Effector memory CD4-positive, alpha-beta T cell (primary cell): ENCODE measurements at regions not wholly inside any gene's neighbourhood (a gene's known extent, or its start where the extent isn't known, plus 50 kb on each side); places are given as distances from the start of the nearest gene placed in this dataset.

Source experiments
- DNase-seq, 3 donors: peaks; one replicate each; pipeline ENCODE4 v3.0.0-alpha.2; 2020
- H3K27ac ChIP-seq: 2 replicates; pipeline ENCODE4 v1.7.0; 2013; ENCODE audit warnings: mild to moderate bottlenecking, low read length, moderate library complexity; ENCODE audit not compliant: insufficient read depth, poor library complexity, severe bottlenecking
- H3K27me3 ChIP-seq: replicated peaks from 2 replicates; pipeline ENCODE4 v1.7.0; 2013; ENCODE audit warnings: mild to moderate bottlenecking, low read length; ENCODE audit not compliant: insufficient read depth, control insufficient read depth, poor library complexity, severe bottlenecking
- H3K36me3 ChIP-seq: 2 replicates; pipeline ENCODE4 v1.7.0; 2013; ENCODE audit warnings: mild to moderate bottlenecking, low read length, moderate library complexity; ENCODE audit not compliant: control insufficient read depth, insufficient read depth
- H3K4me1 ChIP-seq: 2 replicates; pipeline ENCODE4 v1.7.0; 2013; ENCODE audit warnings: low read length, mild to moderate bottlenecking; ENCODE audit not compliant: control insufficient read depth, insufficient read depth, poor library complexity, severe bottlenecking
- H3K4me3 ChIP-seq: 2 replicates; pipeline ENCODE4 v1.7.0; 2013; ENCODE audit warnings: low read length, low read depth, mild to moderate bottlenecking; ENCODE audit not compliant: insufficient read depth, poor library complexity, severe bottlenecking
- H3K9me3 ChIP-seq: 2 replicates; pipeline ENCODE4 v1.7.0; 2013; ENCODE audit warnings: mild to moderate bottlenecking, low read length, moderate library complexity; ENCODE audit not compliant: control insufficient read depth

DNA sequence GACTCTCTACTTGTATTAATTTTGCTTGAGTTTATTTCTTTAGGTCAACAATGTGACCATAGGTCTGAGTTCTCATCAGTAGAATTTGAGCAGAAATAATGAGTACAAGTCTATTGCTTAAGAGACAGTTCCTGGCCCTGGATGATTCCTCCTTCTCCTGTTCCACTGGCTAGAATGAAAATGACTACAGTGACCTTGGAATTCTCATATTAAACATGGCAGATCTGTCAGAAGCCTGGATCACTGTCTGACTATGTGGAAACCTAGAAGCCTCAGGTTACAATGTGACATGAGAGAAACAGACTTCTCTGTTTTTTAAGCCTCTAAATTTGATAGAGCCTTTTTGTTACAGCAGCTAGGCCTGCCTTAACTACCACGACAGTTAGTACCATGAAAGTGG lies 82.9 kb upstream of the MED14 start:
- Histone ChIP-seq H3K27ac (no peak overlapping the region), H3K36me3 (no peaks in the 10 kb centered on the region), H3K27me3 (no peaks in the 10 kb centered on the region), H3K4me1 (no peaks in the 10 kb centered on the region), H3K4me3 (no peak overlapping the region), H3K9me3 (no peaks in the 10 kb centered on the region)
- no peak for DNase-seq

DNA sequence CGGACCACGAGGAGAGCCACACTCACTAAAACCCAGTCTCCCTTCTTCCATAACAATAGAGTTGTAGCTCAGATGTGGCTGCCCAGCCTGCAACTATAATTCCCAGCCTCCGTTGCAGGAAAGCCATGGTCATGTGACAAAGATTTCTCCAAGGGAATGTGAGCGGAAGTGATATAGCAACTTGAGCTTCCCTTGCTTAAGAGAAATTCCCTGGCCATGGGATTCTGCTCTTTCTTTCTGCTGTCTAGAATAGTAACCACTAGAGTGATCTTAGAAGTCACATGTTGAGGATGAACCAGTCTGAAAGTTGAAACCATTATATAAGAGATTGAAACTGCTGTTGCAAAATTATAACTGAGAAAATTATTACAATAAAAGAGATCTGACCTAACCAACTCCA lies 86.4 kb upstream of the MED14 start:
- H3K27me3 ChIP-seq: no peaks in the 10 kb centered on the region
- H3K27ac ChIP-seq: no peak overlapping the region
- no peak for DNase-seq
- H3K9me3 ChIP-seq: no peaks in the 10 kb centered on the region
- H3K4me3 ChIP-seq: no peak overlapping the region
- no peaks in the 10 kb centered on the region for H3K4me1 ChIP-seq
- H3K36me3 ChIP-seq: no peaks in the 10 kb centered on the region

DNA sequence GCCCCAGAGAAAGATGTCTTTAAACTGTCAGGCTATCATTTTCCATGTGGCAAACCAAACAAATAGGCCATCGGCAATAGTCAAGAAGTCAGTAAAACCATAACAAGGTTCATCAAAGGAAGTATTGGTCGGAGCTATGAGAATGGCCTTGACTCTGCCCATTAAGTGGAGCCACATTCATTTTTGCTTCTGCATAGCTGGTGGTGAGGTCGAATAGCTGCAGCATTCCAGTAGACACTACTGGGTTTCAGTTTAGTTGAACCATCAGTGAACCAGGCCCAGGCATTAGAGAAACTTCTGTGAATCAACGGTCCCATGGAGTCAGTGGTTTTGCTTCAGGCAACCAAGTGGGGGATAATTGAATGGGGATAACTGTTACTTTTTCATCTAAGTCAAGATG lies 92.0 kb upstream of the MED14 start:
- H3K27ac ChIP-seq: no peak overlapping the region
- no peaks in the 10 kb centered on the region for H3K36me3 ChIP-seq
- DNase-seq: no peak

DNA sequence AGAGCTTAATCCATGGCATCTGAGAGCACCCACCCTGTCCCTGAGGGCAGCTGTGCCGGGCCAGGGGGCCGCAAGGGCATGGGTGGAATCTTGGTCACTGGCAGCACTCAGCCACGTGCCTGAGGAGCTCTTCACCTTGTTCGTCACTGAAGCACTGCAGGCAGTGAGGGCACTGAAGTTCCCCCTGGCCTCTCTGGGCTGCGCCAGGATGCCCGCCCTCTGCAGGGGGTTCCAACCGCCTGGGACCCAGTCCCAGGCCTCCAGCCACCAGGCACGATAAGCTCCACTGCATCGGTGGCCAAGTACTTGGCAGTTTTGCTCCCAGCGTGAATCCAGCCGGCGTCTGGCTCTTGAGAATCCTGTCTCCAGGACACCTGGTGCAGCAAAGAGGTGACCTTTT lies 96.4 kb upstream of the MED14 start:
- no peaks in the 10 kb centered on the region for H3K4me1 ChIP-seq
- DNase-seq: no peak
- no peaks in the 10 kb centered on the region for H3K36me3 ChIP-seq
- H3K9me3 ChIP-seq: no peaks in the 10 kb centered on the region
- H3K4me3 ChIP-seq: no peak overlapping the region
- H3K27ac ChIP-seq: no peak overlapping the region
- H3K27me3 ChIP-seq: no peaks in the 10 kb centered on the region

More for the DNA sequence above, 92.0 kb upstream of the MED14 start:
- H3K4me3 ChIP-seq: no peak overlapping the region
- no peaks in the 10 kb centered on the region for H3K9me3 ChIP-seq
- no peaks in the 10 kb centered on the region for H3K27me3 ChIP-seq
- no peaks in the 10 kb centered on the region for H3K4me1 ChIP-seq

DNA sequence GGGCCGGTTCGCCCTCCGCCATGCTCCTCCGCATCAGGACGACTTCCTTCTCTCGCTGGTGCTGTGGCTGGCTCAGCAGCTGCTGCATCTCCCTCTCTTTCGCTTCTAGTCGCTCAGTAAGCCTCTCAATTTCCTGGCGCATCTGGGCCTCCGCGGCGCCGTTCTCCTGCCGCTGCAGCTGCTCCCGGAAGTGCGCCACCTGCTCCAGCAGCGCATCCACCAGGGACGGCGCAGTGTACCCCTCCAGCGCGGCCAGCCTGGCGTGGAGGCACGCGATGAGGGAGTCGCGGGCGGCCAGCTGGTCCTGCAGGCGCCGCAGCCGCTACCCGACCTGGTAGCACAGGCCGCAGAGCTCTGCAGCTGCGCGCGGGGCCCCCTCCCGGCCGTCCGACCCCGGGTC lies 97.4 kb upstream of the MED14 start:
- no peaks in the 10 kb centered on the region for H3K27me3 ChIP-seq
- H3K27ac ChIP-seq: no peak overlapping the region
- H3K4me1 ChIP-seq: no peaks in the 10 kb centered on the region
- no peaks in the 10 kb centered on the region for H3K9me3 ChIP-seq
- H3K36me3 ChIP-seq: no peaks in the 10 kb centered on the region
- DNase-seq: no peak
- no peak overlapping the region for H3K4me3 ChIP-seq

DNA sequence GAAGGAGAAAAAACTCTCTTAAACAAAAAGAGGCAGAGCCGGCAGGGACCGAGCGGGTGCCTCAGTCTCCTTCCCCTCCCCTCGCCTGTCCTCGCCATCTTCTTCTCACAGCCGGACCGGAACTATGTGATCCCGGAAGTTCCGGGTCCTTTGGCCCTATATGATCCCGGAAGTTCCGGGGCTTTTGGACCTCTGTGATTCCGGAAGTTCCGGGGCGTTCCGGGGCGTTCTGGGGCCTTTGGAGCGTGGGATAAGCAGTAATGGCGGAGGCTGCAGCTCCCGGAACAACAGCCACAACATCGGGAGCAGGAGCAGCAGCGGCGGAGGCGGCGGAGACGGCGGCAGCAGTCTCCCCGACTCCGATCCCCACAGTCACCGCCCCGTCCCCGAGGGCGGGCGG lies 98.9 kb upstream of the MED14 start:
- H3K36me3 ChIP-seq: no peaks in the 10 kb centered on the region
- H3K27me3 ChIP-seq: no peaks in the 10 kb centered on the region
- no peak overlapping the region for H3K27ac ChIP-seq
- H3K9me3 ChIP-seq: no peaks in the 10 kb centered on the region
- no peaks in the 10 kb centered on the region for H3K4me1 ChIP-seq
- no peak overlapping the region for H3K4me3 ChIP-seq
- DNase-seq: no peak

DNA sequence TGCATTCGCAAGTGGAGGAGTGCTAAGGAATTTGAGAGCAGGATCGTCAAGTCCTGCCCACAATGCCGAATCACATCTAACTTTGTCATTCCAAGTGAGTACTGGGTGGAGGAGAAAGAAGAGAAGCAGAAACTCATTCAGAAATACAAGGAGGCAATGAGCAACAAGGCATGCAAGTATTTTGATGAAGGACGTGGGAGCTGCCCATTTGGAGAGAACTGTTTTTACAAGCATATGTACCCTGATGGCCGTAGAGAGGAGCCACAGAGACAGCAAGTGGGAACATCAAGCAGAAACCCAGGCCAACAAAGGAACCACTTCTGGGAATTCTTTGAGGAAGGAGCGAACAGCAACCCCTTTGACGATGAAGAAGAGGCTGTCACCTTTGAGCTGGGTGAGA lies 100.2 kb upstream of the MED14 start:
- Histone ChIP-seq H3K9me3 (no peaks in the 10 kb centered on the region), H3K27me3 (no peaks in the 10 kb centered on the region), H3K4me1 (no peaks in the 10 kb centered on the region), H3K4me3 (no peak overlapping the region), H3K27ac (no peak overlapping the region), H3K36me3 (no peaks in the 10 kb centered on the region)
- DNase-seq: no peak

DNA sequence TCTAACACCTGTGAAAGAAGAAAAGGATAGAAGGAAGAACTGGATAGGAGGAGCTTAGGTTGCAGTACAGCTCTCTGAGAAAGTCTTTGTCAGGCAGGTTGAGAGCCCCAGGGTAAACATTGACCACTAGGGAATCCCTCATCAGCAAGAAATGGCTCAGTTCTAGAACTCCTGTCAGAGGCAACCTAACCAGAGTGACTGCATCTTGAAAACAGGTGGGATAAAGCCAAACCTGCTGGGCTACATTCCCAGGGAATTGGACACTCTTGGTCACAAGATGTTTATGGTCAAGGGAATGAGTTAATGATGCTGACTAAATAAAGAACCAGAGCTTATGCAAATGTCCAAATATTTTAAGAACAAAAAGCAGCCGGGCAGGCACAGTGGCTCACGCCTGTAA lies 108.3 kb upstream of the MED14 start:
- H3K4me1 ChIP-seq: no peaks in the 10 kb centered on the region
- no peak overlapping the region for H3K27ac ChIP-seq
- no peaks in the 10 kb centered on the region for H3K9me3 ChIP-seq
- no peaks in the 10 kb centered on the region for H3K27me3 ChIP-seq
- DNase-seq: no peak
- H3K4me3 ChIP-seq: no peak overlapping the region
- no peaks in the 10 kb centered on the region for H3K36me3 ChIP-seq

DNA sequence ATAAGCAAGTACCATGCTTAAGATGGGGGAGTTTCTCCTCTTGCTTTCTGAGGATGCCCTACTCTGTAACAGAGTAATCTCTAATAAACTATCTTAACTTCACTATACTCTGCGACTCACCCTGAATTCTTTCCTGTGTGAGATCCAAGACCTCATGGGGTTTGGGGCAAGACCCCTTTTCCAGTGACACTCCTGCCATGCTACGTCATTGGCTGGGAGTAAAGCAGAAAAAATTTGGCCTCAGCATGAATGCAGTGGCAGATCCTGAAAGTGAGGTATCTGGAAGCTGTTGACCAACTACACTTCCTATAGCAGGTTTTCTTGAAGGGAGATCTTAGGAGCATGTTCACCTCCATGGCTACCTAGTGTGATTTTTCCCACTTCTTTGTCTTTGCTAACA lies 109.1 kb upstream of the MED14 start:
- H3K36me3 ChIP-seq: no peaks in the 10 kb centered on the region
- H3K27me3 ChIP-seq: no peaks in the 10 kb centered on the region
- no peak overlapping the region for H3K4me3 ChIP-seq
- H3K4me1 ChIP-seq: no peaks in the 10 kb centered on the region
- no peak overlapping the region for H3K27ac ChIP-seq
- no peak for DNase-seq
- H3K9me3 ChIP-seq: no peaks in the 10 kb centered on the region

DNA sequence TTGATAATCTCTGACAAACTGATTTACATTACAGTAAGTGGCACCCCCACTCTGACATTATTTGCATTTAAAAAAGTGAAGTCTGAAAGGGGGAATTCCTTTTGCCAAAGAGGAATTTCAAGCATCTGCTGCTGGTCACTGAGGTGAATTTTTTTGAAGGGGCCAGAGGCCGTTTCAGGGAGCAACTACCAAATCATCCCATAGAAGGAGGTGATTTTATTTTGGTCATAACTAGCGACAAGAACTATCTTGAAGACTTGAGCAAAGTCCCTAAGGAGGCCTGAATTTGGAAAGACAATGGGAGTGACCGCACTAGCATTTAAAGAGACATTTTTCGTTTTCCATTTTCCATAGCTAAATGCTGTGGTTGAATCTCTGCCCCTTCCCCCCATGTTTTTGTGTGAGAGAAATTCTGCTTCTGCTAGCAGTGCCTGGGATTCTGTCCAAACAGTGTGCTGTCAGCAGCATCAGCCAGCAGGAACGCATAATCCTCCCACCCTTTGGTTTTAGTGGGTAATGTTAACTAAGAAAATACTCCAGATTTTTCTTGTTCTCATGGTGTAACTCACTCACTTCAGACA lies 110.1 kb upstream of the MED14 start:
- H3K4me1 ChIP-seq: no peaks in the 10 kb centered on the region
- H3K9me3 ChIP-seq: no peaks in the 10 kb centered on the region
- H3K27me3 ChIP-seq: no peaks in the 10 kb centered on the region
- no peak overlapping the region for H3K4me3 ChIP-seq
- no peak overlapping the region for H3K27ac ChIP-seq
- H3K36me3 ChIP-seq: no peaks in the 10 kb centered on the region
- no peak for DNase-seq
